ENCODE measurements at regions not wholly inside any gene's neighbourhood (a gene's known extent, or its start where the extent isn't known, plus 50 kb on each side); places are given as distances from the start of the nearest gene placed in this dataset.

DNA sequence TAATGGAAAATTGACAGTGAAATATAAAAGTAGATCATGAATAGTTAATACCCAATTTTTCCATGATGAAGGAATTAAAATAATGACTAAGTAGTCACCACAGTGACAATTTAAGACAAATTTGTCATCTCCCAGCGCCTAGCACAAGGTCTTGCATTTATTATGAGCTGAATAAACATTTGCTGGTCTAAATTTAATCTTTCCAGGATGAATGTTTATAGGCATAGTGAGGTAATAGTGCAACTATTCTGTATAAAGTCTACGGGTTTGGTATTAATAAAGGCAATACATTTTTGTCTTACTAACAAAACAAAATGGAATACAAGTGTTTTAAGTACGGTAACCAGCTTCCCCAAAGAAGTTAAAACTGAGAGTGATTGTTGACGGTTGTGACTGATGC lies 209.3 kb downstream of the CD47 start:
- no peak for TF ChIP-seq POLR2A (IDR thresholded peaks at IDR 0.05)
- no peak for TF ChIP-seq CTCF (IDR thresholded peaks at IDR 0.05)
- Histone ChIP-seq H3K9me3 (no peaks in the 10 kb centered on the region), H3K36me3 (no peaks in the 10 kb centered on the region), H3K4me1 (no peaks in the 10 kb centered on the region), H3K4me3 (no peak overlapping the region), H3K27ac (no peak overlapping the region), H3K27me3 (no peaks in the 10 kb centered on the region)
- no peak for DNase-seq

DNA sequence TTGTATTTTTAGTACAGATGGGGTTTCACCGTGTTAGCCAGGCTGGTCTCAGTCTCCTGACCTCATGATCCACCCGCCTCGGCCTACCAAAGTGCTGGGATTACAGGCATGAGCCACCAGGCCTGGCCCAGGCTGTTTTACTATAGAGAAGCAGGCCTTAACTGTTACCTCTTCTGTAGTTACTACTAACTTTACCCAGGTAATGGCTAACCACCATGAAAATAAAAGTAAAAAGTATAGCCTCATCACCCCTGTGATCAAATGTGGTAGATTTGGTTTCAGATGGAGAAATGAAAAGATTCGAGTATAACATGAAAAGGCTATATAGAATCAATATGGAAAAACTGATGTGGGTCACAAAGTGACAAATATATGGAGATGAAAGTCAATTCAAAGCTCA lies 210.1 kb downstream of the CD47 start:
- Histone ChIP-seq H3K4me1 (no peaks in the 10 kb centered on the region), H3K36me3 (no peaks in the 10 kb centered on the region), H3K27me3 (no peaks in the 10 kb centered on the region), H3K4me3 (no peak overlapping the region), H3K27ac (no peak overlapping the region), H3K9me3 (no peaks in the 10 kb centered on the region)
- no peak for TF ChIP-seq POLR2A (IDR thresholded peaks at IDR 0.05)
- no peak for TF ChIP-seq CTCF (IDR thresholded peaks at IDR 0.05)
- no peak for DNase-seq

GRCh38 chr3:107877936-107878335 lies 212.9 kb downstream of the CD47 start:
- no peak for TF ChIP-seq CTCF (IDR thresholded peaks at IDR 0.05)
- TF ChIP-seq POLR2A (IDR thresholded peaks at IDR 0.05): no peak
- H3K4me3 ChIP-seq: no peak overlapping the region
- no peak overlapping the region for H3K27ac ChIP-seq
- H3K9me3 ChIP-seq: no peaks in the 10 kb centered on the region
- H3K36me3 ChIP-seq: no peaks in the 10 kb centered on the region
- H3K4me1 ChIP-seq: no peaks in the 10 kb centered on the region
- DNase-seq: no peak
- H3K27me3 ChIP-seq: no peaks in the 10 kb centered on the region

- TF ChIP-seq POLR2A (IDR thresholded peaks at IDR 0.05): no peak
- no peak for TF ChIP-seq CTCF (IDR thresholded peaks at IDR 0.05)
- no peak for DNase-seq
- H3K4me1 ChIP-seq: no peaks in the 10 kb centered on the region
- H3K36me3 ChIP-seq: no peaks in the 10 kb centered on the region
- H3K4me3 ChIP-seq: no peak overlapping the region
- H3K27me3 ChIP-seq: no peaks in the 10 kb centered on the region
- H3K9me3 ChIP-seq: no peaks in the 10 kb centered on the region
- H3K27ac ChIP-seq: no peak overlapping the region
Observed at GRCh38 chr3:107870943-107871638, 219.7 kb downstream of the CD47 start.

DNA sequence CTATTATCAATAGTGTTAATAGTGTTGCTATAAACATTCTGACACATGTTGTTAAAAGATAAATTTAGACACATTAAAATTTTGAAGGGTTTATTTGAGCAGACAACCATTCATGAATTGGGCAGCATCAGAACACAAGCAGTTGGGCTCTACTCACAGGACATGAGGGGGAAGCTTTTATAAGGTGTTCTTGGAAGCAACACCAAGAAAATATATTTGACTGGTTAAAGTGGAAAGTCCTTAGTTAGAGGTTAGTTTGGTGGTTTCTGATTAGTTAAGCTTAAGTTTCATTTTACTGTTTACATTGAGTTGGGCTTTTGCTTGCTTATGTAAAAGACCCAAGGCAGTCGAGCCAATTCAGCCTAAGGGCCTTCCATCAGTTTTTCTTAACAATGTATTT lies 220.7 kb downstream of the CD47 start:
- H3K27ac ChIP-seq: no peak overlapping the region
- H3K4me3 ChIP-seq: no peak overlapping the region
- H3K9me3 ChIP-seq: no peaks in the 10 kb centered on the region
- H3K36me3 ChIP-seq: no peaks in the 10 kb centered on the region
- no peaks in the 10 kb centered on the region for H3K4me1 ChIP-seq
- no peaks in the 10 kb centered on the region for H3K27me3 ChIP-seq
- no peak for TF ChIP-seq CTCF (IDR thresholded peaks at IDR 0.05)
- TF ChIP-seq POLR2A (IDR thresholded peaks at IDR 0.05): no peak
- no peak for DNase-seq

- Histone ChIP-seq H3K36me3 (no peaks in the 10 kb centered on the region), H3K27ac (no peak overlapping the region), H3K27me3 (no peaks in the 10 kb centered on the region), H3K4me3 (no peak overlapping the region), H3K4me1 (no peaks in the 10 kb centered on the region), H3K9me3 (no peaks in the 10 kb centered on the region)
- DNase-seq: no peak
- no peak for TF ChIP-seq POLR2A (IDR thresholded peaks at IDR 0.05)
- TF ChIP-seq CTCF (IDR thresholded peaks at IDR 0.05): no peak
Observed at GRCh38 chr3:107868449-107868848, 222.4 kb downstream of the CD47 start.

Data from Peyer's patch (tissue), 4 donors.